ENCODE measurements at regions not wholly inside any gene's neighbourhood (a gene's known extent, or its start where the extent isn't known, plus 50 kb on each side); places are given as distances from the start of the nearest gene placed in this dataset.

- no peak overlapping the region for H3K9ac ChIP-seq (ENCODE audit: low read length)
- H3K4me3 ChIP-seq (ENCODE audit: low read length), result no peak overlapping the region
- H3K27ac ChIP-seq (ENCODE audit: low read length), result no peak overlapping the region
- H2AFZ ChIP-seq (ENCODE audit: low read depth, low read length), result no peak overlapping the region
- no peak overlapping the region for H3K4me2 ChIP-seq (ENCODE audit: low read length)
- H3K4me1 ChIP-seq (ENCODE audit: low read length), result no peaks in the 10 kb centered on the region
- no peak for TF ChIP-seq EZH2phosphoT487 (IDR thresholded peaks at IDR 0.05; ENCODE audit: low read depth)
- TF ChIP-seq CTCF (IDR thresholded peaks at IDR 0.05; ENCODE audit: low read depth, low read length), result no peak
- H4K20me1 ChIP-seq (ENCODE audit: insufficient read depth, low read length), result no peaks in the 10 kb centered on the region
- H3K27me3 ChIP-seq (ENCODE audit: low read depth, low read length), result peaks cover 17% of the 10 kb centered on the region
- H3K9me3 ChIP-seq (ENCODE audit: insufficient read depth, low read length), result no peaks in the 10 kb centered on the region
- H3K36me3 ChIP-seq (replicated peaks; ENCODE audit: low read depth, low read length), result no peaks in the 10 kb centered on the region
- H3K79me2 ChIP-seq (ENCODE audit: low read length), result no peaks in the 10 kb centered on the region
Observed at GRCh38 chr7:37524056-37524455, 75.4 kb upstream of the ELMO1 start.

- no peak overlapping the region for H3K9ac ChIP-seq (ENCODE audit: low read length)
- no peak overlapping the region for H3K4me3 ChIP-seq (ENCODE audit: low read length)
- H3K27me3 ChIP-seq (ENCODE audit: low read depth, low read length), result peaks cover 17% of the 10 kb centered on the region
- no peaks in the 10 kb centered on the region for H4K20me1 ChIP-seq (ENCODE audit: insufficient read depth, low read length)
- H2AFZ ChIP-seq (ENCODE audit: low read depth, low read length), result no peak overlapping the region
- H3K79me2 ChIP-seq (ENCODE audit: low read length), result no peaks in the 10 kb centered on the region
- H3K9me3 ChIP-seq (ENCODE audit: insufficient read depth, low read length), result no peaks in the 10 kb centered on the region
- no peaks in the 10 kb centered on the region for H3K4me1 ChIP-seq (ENCODE audit: low read length)
- TF ChIP-seq EZH2phosphoT487 (IDR thresholded peaks at IDR 0.05; ENCODE audit: low read depth) (no peak), CTCF (IDR thresholded peaks at IDR 0.05; ENCODE audit: low read depth, low read length) (no peak)
- H3K4me2 ChIP-seq (ENCODE audit: low read length), result no peak overlapping the region
- no peak overlapping the region for H3K27ac ChIP-seq (ENCODE audit: low read length)
- H3K36me3 ChIP-seq (replicated peaks; ENCODE audit: low read depth, low read length), result no peaks in the 10 kb centered on the region
Observed at GRCh38 chr7:37524797-37525196, 76.1 kb upstream of the ELMO1 start.

GRCh38 chr7:37526623-37527022, 78.0 kb upstream of the ELMO1 start:
- no peak overlapping the region for H3K27ac ChIP-seq (ENCODE audit: low read length)
- no peaks in the 10 kb centered on the region for H3K36me3 ChIP-seq (replicated peaks; ENCODE audit: low read depth, low read length)
- no peaks in the 10 kb centered on the region for H3K9me3 ChIP-seq (ENCODE audit: insufficient read depth, low read length)
- H3K79me2 ChIP-seq (ENCODE audit: low read length), result no peaks in the 10 kb centered on the region
- H2AFZ ChIP-seq (ENCODE audit: low read depth, low read length), result no peak overlapping the region
- H4K20me1 ChIP-seq (ENCODE audit: insufficient read depth, low read length), result no peaks in the 10 kb centered on the region
- no peak overlapping the region for H3K4me3 ChIP-seq (ENCODE audit: low read length)
- TF ChIP-seq CTCF (IDR thresholded peaks at IDR 0.05; ENCODE audit: low read depth, low read length) (no peak), EZH2phosphoT487 (IDR thresholded peaks at IDR 0.05; ENCODE audit: low read depth) (no peak)
- H3K4me2 ChIP-seq (ENCODE audit: low read length), result no peak overlapping the region
- H3K9ac ChIP-seq (ENCODE audit: low read length), result no peak overlapping the region
- peaks cover 13% of the 10 kb centered on the region; the same call in 1 of the 2 replicates for H3K27me3 ChIP-seq (ENCODE audit: low read depth, low read length)
- no peaks in the 10 kb centered on the region for H3K4me1 ChIP-seq (ENCODE audit: low read length)

- Histone ChIP-seq H3K27ac (ENCODE audit: low read length) (no peak overlapping the region), H3K36me3 (replicated peaks; ENCODE audit: low read depth, low read length) (no peaks in the 10 kb centered on the region), H3K4me1 (ENCODE audit: low read length) (no peaks in the 10 kb centered on the region), H3K27me3 (ENCODE audit: low read depth, low read length) (peaks cover 13% of the 10 kb centered on the region; the same call in 1 of the 2 replicates), H3K4me2 (ENCODE audit: low read length) (no peak overlapping the region), H3K79me2 (ENCODE audit: low read length) (no peaks in the 10 kb centered on the region), H2AFZ (ENCODE audit: low read depth, low read length) (no peak overlapping the region), H3K9ac (ENCODE audit: low read length) (no peak overlapping the region), H3K9me3 (ENCODE audit: insufficient read depth, low read length) (no peaks in the 10 kb centered on the region), H3K4me3 (ENCODE audit: low read length) (no peak overlapping the region), H4K20me1 (ENCODE audit: insufficient read depth, low read length) (no peaks in the 10 kb centered on the region)
- TF ChIP-seq CTCF (IDR thresholded peaks at IDR 0.05; ENCODE audit: low read depth, low read length) (no peak), EZH2phosphoT487 (IDR thresholded peaks at IDR 0.05; ENCODE audit: low read depth) (no peak)
Observed at GRCh38 chr7:37527109-37527508, 78.4 kb upstream of the ELMO1 start.
